Endodermal cell (in vitro differentiated cells): ENCODE measurements at regions not wholly inside any gene's neighbourhood (a gene's known extent, or its start where the extent isn't known, plus 50 kb on each side); places are given as distances from the start of the nearest gene placed in this dataset.

Source experiments
- DNase-seq: peaks from one replicate; pipeline ENCODE4 v3.0.0-alpha.2; 2017
- H3K27ac ChIP-seq: 2 replicates; pipeline ENCODE4 v1.5.1; 2013; ENCODE audit warnings: mild to moderate bottlenecking, low read depth, low read length, moderate library complexity
- H3K27me3 ChIP-seq: 2 replicates; pipeline ENCODE4 v1.6.1; 2013; ENCODE audit warnings: mild to moderate bottlenecking, low read length, moderate library complexity; ENCODE audit not compliant: insufficient read depth, control insufficient read depth, poor library complexity, severe bottlenecking
- H3K36me3 ChIP-seq: 2 replicates; pipeline ENCODE4 v1.7.0; 2013; ENCODE audit warnings: mild to moderate bottlenecking, low read length, moderate library complexity; ENCODE audit not compliant: control insufficient read depth, insufficient read depth
- H3K4me1 ChIP-seq: one replicate; pipeline ENCODE4 v1.7.0; 2013; ENCODE audit warnings: low read length; ENCODE audit not compliant: control insufficient read depth, insufficient read depth
- H3K4me3 ChIP-seq: 2 replicates; pipeline ENCODE4 v1.5.1; 2013; ENCODE audit warnings: mild to moderate bottlenecking, low read length, moderate library complexity
- H3K9ac ChIP-seq: 2 replicates; pipeline ENCODE4 v1.6.1; 2013; ENCODE audit warnings: mild to moderate bottlenecking, low read length, moderate library complexity; ENCODE audit not compliant: poor library complexity, severe bottlenecking; ENCODE audit errors: extremely low read depth
- H3K9me3 ChIP-seq: 2 replicates; pipeline ENCODE4 v1.6.1; 2013; ENCODE audit warnings: mild to moderate bottlenecking, low read length, moderate library complexity; ENCODE audit not compliant: control insufficient read depth
- H3K27ac Mint-ChIP-seq: 2 replicates; pipeline ENCODE4 v1.8.0; 2020; ENCODE audit warnings: mixed read lengths
- H3K27me3 Mint-ChIP-seq: 2 replicates; pipeline ENCODE4 v1.8.0; 2021; ENCODE audit warnings: mild to moderate bottlenecking, mixed read lengths; ENCODE audit not compliant: insufficient read depth
- H3K36me3 Mint-ChIP-seq: 2 replicates; pipeline ENCODE4 v1.8.0; 2020; ENCODE audit warnings: low read depth, mixed read lengths
- H3K4me1 Mint-ChIP-seq: 2 replicates; pipeline ENCODE4 v1.8.0; 2020; ENCODE audit warnings: mixed read lengths
- H3K4me3 Mint-ChIP-seq: 2 replicates; pipeline ENCODE4 v1.8.0; 2020; ENCODE audit warnings: mild to moderate bottlenecking, moderate library complexity, mixed read lengths
- H3K9me3 Mint-ChIP-seq: 2 replicates; pipeline ENCODE4 v1.8.0; 2020; ENCODE audit warnings: mild to moderate bottlenecking, mixed read lengths
- CTCF ChIP-seq: fragments of 200-600 bp; sonication (generic); conservative IDR thresholded peaks from 2 replicates; pipeline ENCODE4 v1.5.0; 2021; ENCODE audit warnings: antibody characterized with exemption, mild to moderate bottlenecking
- WGBS, 2 experiments: methylation state at CpG; one replicate each; pipeline versions ENCODE4 v1.1.5 to v1.1.7; 2013; ENCODE audit warnings: missing lambda C conversion rate in 2 of 2, mixed read lengths in 1 of 2; ENCODE audit not compliant: insufficient coverage in 1 of 2, insufficient read length in 1 of 2; 5-methylcytosine and 5-hydroxymethylcytosine counted together

GRCh38 chr3:162521669-162522068 is 1025.1 kb downstream of the OTOL1 start:
- Mint-ChIP-seq H3K4me3 (no peak overlapping the region), H3K27ac (no peak overlapping the region), H3K9me3 (no peaks in the 10 kb centered on the region), H3K27me3 (no peaks in the 10 kb centered on the region), H3K4me1 (no peaks in the 10 kb centered on the region), H3K36me3 (no peaks in the 10 kb centered on the region)
- DNase-seq: no peak
- no peak overlapping the region for H3K27ac ChIP-seq
- no peak overlapping the region for H3K9ac ChIP-seq
- H3K36me3 ChIP-seq: no peaks in the 10 kb centered on the region
- H3K4me1 ChIP-seq: no peaks in the 10 kb centered on the region
- no peak overlapping the region for H3K4me3 ChIP-seq
- H3K27me3 ChIP-seq: no peaks in the 10 kb centered on the region
- no peak for TF ChIP-seq CTCF
- no peaks in the 10 kb centered on the region for H3K9me3 ChIP-seq
- WGBS, 2 experiments: 83 to 88% methylated on average over 1 to 2 of the region's 2 CpGs

DNA sequence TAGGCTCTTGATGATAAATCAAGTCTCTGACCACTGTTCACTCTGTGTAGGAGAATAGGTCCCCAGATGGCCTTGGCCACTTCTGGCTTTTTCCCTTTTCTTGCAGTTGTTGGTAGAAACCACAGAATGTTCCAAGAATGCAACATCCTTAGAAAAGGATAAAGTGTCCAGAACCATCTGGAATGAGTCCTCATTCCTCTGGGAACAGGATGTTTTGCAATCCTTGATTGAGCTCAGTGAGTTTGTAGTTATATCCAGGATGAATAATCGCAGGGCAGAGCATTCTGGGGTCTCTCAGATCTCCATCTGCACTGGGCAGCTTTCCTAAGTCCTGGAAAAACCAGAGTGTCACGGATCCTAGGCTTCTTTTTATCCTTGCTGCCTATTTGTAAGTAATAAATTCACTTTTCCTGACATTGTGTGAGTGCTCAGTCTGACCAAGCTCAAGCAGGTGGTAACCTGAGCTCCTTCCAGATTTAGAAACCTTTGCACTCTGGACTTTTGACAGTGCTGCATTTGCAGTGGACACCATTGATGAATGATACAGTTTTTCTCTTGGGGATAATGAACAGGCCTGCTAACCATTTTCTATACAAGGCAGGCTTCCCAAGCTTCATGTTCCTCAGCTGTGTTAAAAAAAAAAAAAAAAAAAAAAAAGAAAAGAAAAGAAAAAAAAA is 1028.6 kb downstream of the OTOL1 start:
- Mint-ChIP-seq H3K9me3 (peaks cover 2% of the 10 kb centered on the region), H3K27ac (no peak overlapping the region), H3K4me1 (no peaks in the 10 kb centered on the region), H3K4me3 (no peak overlapping the region), H3K27me3 (no peaks in the 10 kb centered on the region), H3K36me3 (no peaks in the 10 kb centered on the region)
- DNase-seq: no peak
- Histone ChIP-seq H3K27me3 (no peaks in the 10 kb centered on the region), H3K27ac (no peak overlapping the region), H3K4me1 (no peaks in the 10 kb centered on the region), H3K36me3 (no peaks in the 10 kb centered on the region), H3K9ac (no peak overlapping the region), H3K9me3 (no peaks in the 10 kb centered on the region), H3K4me3 (no peak overlapping the region)
- TF ChIP-seq CTCF: no peak
- WGBS, 2 experiments: 83 to 87% methylated on average over 1 to 2 of the region's 2 CpGs

- H3K4me1 ChIP-seq: no peaks in the 10 kb centered on the region
- DNase-seq: no peak
- no peak overlapping the region for H3K4me3 ChIP-seq
- TF ChIP-seq CTCF: no peak
- no peak overlapping the region for H3K27ac ChIP-seq
- H3K9ac ChIP-seq: no peak overlapping the region
- 84 to 100% methylated on average over 2 to 4 of the region's 4 CpGs for WGBS, 2 experiments
- no peaks in the 10 kb centered on the region for H3K27me3 ChIP-seq
- peaks cover 2% of the 10 kb centered on the region for H3K9me3 Mint-ChIP-seq
- H3K4me3 Mint-ChIP-seq: no peak overlapping the region
- H3K36me3 ChIP-seq: no peaks in the 10 kb centered on the region
- no peaks in the 10 kb centered on the region for H3K36me3 Mint-ChIP-seq
- H3K27ac Mint-ChIP-seq: no peak overlapping the region
- H3K9me3 ChIP-seq: no peaks in the 10 kb centered on the region
- H3K4me1 Mint-ChIP-seq: no peaks in the 10 kb centered on the region
- no peaks in the 10 kb centered on the region for H3K27me3 Mint-ChIP-seq
Measured at GRCh38 chr3:162525771-162526170, 1029.2 kb downstream of the OTOL1 start.
